D721Med (cell line): ENCODE measurements at regions not wholly inside any gene's neighbourhood (a gene's known extent, or its start where the extent isn't known, plus 50 kb on each side); places are given as distances from the start of the nearest gene placed in this dataset.

Source experiments
- DNase-seq: peaks from one replicate; pipeline ENCODE4 v3.0.0; 2011; ENCODE audit warnings: low spot score; ENCODE audit not compliant: insufficient read length
- FAIRE-seq: peaks from 2 replicates; lab custom pipeline; 2011; peaks lifted over from hg19 to GRCh38; lab: Jason Lieb, UNC
- TF ChIP-seq, protein P1 (sequence below): IDR thresholded peaks from 2 replicates; pipeline ENCODE4 v1.5.1; 2012; ENCODE audit warnings: mild to moderate bottlenecking, control low read depth; ENCODE audit not compliant: insufficient read depth; ENCODE audit errors: missing control alignments

DNA sequence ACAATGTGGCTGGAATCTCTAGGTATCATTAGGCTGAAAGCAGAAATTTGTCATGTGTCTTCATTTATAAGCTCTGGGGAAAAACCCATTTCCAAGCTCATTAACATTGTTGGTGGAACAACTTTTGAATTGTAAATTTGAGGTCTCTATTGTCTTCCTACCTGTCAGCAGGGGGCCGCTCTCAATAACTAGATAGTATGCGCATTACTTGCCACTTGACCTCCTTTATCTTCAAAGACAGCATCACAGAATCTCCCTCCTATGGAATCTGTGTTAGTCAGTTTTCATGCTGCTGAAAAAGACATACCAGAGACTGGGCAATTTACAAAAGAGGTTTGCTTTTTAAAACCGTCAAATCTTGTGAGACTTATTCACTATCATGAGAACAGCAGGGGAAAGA lies 223.1 kb downstream of the CALCRL start:
- TF ChIP-seq, protein P1, sequence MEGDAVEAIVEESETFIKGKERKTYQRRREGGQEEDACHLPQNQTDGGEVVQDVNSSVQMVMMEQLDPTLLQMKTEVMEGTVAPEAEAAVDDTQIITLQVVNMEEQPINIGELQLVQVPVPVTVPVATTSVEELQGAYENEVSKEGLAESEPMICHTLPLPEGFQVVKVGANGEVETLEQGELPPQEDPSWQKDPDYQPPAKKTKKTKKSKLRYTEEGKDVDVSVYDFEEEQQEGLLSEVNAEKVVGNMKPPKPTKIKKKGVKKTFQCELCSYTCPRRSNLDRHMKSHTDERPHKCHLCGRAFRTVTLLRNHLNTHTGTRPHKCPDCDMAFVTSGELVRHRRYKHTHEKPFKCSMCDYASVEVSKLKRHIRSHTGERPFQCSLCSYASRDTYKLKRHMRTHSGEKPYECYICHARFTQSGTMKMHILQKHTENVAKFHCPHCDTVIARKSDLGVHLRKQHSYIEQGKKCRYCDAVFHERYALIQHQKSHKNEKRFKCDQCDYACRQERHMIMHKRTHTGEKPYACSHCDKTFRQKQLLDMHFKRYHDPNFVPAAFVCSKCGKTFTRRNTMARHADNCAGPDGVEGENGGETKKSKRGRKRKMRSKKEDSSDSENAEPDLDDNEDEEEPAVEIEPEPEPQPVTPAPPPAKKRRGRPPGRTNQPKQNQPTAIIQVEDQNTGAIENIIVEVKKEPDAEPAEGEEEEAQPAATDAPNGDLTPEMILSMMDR, result no peak
- DNase-seq (no peak), FAIRE-seq (no peak)

GRCh38 chr2:187220071-187220470 lies 228.0 kb downstream of the CALCRL start:
- TF ChIP-seq, protein P1, result no peak
- FAIRE-seq, result no peak
- no peak for DNase-seq

DNA sequence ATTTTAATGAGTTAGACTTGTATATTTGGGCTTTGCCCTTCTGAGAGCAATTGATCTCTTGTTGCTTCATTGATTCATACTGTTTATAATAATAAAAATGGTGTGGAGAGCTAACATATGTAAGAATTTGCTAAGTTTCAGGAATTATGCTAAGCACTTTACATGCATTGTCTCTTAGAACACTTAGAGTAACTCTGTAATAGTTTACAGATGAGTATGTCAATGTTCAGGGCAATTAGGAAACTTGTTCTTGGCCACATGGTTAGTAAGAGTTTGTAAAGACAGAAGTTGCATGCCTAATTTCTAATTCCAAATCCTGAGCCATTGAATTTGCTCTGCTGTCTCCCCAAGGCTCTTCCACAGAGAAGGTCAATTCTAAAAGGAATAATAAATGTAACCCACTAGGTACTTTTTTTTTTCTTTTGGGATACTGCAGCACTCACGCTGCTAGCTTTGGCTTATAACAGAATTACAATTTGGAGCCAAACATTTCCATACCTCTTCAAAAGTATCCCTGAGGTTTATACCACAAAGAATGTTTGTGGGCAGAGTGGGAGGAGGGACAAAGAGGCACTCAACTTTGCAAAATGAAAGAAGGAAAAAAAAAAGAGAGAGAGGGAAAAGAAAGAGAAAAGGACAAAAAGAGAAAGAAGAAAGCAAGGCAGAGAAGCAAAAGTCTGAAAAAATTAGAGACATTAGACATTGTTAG lies 232.4 kb downstream of the CALCRL start:
- no peak for DNase-seq
- no peak for FAIRE-seq
- TF ChIP-seq, protein P1, result no peak

DNA sequence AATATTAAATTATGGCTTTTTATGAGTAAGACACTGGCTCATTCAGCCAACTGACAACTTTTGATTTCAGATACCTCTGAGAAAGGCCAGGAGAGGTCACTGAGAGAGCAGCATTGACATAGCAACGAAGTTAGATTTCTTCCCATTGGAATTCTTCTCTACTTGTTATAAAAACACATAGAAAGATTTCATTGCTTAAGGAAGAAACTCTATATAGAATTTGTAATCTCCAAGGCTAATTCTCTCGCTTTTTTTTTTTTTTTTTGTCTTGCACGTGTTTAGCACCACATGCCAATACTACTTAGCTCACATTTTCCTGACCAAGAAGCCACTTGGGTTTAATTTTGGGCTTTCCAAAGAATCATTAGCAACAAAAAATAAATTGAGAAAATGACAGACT lies 233.7 kb downstream of the CALCRL start:
- no peak for FAIRE-seq
- DNase-seq, result no peak
- TF ChIP-seq, protein P1, result no peak

GRCh38 chr2:187213798-187214197 lies 234.3 kb downstream of the CALCRL start:
- no peak for FAIRE-seq
- DNase-seq, result no peak

GRCh38 chr2:187210726-187211125 lies 237.3 kb downstream of the CALCRL start:
- TF ChIP-seq, protein P1, result no peak
- no peak for DNase-seq
- FAIRE-seq, result no peak

More at GRCh38 chr2:187213798-187214197, 234.3 kb downstream of the CALCRL start:
- TF ChIP-seq, protein P1, result no peak

DNA sequence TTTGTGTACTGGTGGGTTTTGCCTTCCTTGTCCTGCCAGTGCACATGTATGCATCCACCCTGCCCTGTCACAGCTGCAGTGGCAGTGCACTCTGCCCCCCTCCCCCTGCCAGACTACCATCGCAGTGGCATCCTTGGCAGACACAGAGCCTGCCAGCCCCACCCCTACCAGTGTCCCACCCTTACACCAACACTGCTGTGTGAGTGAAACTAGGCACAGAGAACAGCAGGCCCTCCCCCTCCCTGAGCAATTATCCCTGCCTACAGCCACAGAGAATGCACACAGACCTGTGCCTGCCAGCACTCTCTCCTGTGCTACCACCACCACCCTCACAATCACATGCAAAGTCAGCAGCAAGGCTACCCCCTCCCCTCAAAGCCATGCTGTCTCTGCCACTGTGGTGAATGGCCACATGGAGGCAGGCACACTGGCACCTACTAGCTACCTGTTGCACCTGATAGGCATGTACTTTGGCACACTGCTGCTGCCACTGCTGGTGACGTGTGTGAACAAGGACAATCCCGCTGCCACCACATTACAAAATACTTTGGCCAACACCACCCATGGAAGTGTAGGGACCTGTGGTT lies 239.8 kb downstream of the CALCRL start:
- no peak for DNase-seq
- FAIRE-seq, result no peak
- TF ChIP-seq, protein P1, result no peak
